ENCODE measurements at regions not wholly inside any gene's neighbourhood (a gene's known extent, or its start where the extent isn't known, plus 50 kb on each side); places are given as distances from the start of the nearest gene placed in this dataset.

DNA sequence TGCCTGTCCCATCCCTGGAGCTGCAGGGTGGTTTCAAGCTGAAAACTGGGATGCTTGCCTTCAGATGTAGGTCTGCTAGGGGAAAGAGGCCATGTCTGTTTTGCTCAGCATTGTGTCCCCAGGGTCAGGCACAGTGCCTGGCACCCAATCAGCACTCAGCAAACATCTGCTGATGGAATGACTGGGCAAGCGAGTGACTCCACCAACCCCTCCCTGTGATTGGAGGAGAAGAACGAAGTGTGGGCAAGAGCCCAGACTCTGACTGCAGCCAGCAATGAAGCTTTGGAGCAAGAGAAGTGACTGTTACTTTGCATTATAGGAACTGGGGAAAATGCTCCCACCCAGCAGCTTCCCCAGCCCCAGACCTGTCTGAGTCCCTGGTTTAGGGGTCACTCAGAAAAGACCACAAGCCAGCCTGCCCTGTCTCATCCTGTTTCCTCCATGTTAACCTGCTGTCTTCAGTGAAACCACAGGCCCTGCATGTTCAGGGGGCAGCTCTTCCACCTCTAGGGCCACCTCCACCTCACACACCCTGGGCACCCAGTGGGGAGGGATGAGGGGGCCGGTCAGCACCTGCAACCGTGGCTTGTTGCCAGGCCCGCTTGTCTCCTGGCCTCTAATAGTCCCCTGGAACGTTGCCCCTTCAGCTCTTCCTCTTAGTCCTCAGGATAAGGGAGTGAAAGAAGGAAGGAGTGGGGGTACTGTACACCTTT, 147.4 kb downstream of the TRIM29 start:
- TF ChIP-seq, protein P1, sequence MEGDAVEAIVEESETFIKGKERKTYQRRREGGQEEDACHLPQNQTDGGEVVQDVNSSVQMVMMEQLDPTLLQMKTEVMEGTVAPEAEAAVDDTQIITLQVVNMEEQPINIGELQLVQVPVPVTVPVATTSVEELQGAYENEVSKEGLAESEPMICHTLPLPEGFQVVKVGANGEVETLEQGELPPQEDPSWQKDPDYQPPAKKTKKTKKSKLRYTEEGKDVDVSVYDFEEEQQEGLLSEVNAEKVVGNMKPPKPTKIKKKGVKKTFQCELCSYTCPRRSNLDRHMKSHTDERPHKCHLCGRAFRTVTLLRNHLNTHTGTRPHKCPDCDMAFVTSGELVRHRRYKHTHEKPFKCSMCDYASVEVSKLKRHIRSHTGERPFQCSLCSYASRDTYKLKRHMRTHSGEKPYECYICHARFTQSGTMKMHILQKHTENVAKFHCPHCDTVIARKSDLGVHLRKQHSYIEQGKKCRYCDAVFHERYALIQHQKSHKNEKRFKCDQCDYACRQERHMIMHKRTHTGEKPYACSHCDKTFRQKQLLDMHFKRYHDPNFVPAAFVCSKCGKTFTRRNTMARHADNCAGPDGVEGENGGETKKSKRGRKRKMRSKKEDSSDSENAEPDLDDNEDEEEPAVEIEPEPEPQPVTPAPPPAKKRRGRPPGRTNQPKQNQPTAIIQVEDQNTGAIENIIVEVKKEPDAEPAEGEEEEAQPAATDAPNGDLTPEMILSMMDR (CRISPR knock-in tag; IDR thresholded peaks at IDR 0.05): no peak
- TF ChIP-seq, protein P2, sequence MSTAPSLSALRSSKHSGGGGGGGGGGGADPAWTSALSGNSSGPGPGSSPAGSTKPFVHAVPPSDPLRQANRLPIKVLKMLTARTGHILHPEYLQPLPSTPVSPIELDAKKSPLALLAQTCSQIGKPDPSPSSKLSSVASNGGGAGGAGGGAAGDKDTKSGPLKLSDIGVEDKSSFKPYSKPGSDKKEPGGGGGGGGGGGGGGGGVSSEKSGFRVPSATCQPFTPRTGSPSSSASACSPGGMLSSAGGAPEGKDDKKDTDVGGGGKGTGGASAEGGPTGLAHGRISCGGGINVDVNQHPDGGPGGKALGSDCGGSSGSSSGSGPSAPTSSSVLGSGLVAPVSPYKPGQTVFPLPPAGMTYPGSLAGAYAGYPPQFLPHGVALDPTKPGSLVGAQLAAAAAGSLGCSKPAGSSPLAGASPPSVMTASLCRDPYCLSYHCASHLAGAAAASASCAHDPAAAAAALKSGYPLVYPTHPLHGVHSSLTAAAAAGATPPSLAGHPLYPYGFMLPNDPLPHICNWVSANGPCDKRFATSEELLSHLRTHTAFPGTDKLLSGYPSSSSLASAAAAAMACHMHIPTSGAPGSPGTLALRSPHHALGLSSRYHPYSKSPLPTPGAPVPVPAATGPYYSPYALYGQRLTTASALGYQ (CRISPR knock-in tag; IDR thresholded peaks at IDR 0.05): no peak
- no peak for TF ChIP-seq EZH2 (conservative IDR thresholded peaks at IDR 0.05; ENCODE audit: low read depth, low read length)
- TF ChIP-seq, protein P3, sequence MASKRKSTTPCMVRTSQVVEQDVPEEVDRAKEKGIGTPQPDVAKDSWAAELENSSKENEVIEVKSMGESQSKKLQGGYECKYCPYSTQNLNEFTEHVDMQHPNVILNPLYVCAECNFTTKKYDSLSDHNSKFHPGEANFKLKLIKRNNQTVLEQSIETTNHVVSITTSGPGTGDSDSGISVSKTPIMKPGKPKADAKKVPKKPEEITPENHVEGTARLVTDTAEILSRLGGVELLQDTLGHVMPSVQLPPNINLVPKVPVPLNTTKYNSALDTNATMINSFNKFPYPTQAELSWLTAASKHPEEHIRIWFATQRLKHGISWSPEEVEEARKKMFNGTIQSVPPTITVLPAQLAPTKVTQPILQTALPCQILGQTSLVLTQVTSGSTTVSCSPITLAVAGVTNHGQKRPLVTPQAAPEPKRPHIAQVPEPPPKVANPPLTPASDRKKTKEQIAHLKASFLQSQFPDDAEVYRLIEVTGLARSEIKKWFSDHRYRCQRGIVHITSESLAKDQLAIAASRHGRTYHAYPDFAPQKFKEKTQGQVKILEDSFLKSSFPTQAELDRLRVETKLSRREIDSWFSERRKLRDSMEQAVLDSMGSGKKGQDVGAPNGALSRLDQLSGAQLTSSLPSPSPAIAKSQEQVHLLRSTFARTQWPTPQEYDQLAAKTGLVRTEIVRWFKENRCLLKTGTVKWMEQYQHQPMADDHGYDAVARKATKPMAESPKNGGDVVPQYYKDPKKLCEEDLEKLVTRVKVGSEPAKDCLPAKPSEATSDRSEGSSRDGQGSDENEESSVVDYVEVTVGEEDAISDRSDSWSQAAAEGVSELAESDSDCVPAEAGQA (IDR thresholded peaks at IDR 0.05; ENCODE audit: low read depth): no peak
- TF ChIP-seq, protein P3 (CRISPR knock-in tag; IDR thresholded peaks at IDR 0.05; ENCODE audit: borderline replicate concordance): no peak
- TF ChIP-seq ZNF263 (CRISPR knock-in tag; IDR thresholded peaks at IDR 0.05): no peak
- TF ChIP-seq, protein P4, sequence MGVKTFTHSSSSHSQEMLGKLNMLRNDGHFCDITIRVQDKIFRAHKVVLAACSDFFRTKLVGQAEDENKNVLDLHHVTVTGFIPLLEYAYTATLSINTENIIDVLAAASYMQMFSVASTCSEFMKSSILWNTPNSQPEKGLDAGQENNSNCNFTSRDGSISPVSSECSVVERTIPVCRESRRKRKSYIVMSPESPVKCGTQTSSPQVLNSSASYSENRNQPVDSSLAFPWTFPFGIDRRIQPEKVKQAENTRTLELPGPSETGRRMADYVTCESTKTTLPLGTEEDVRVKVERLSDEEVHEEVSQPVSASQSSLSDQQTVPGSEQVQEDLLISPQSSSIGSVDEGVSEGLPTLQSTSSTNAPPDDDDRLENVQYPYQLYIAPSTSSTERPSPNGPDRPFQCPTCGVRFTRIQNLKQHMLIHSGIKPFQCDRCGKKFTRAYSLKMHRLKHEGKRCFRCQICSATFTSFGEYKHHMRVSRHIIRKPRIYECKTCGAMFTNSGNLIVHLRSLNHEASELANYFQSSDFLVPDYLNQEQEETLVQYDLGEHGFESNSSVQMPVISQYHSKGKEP (CRISPR knock-in tag; IDR thresholded peaks at IDR 0.05): no peak
- no peak for TF ChIP-seq CBX2 (IDR thresholded peaks at IDR 0.05; ENCODE audit: low read depth, low read length)
- TF ChIP-seq CBX2 (CRISPR knock-in tag; IDR thresholded peaks at IDR 0.05; ENCODE audit: low read depth): no peak
- TF ChIP-seq MBD4 (IDR thresholded peaks at IDR 0.05; ENCODE audit: borderline replicate concordance, low read length): no peak
- TF ChIP-seq POLR2AphosphoS5 (IDR thresholded peaks at IDR 0.05; ENCODE audit: low read depth, low read length): no peak
- no peak for TF ChIP-seq NFIC (IDR thresholded peaks at IDR 0.05; ENCODE audit: low read length)
- TF ChIP-seq HDAC2 (CRISPR knock-in tag; IDR thresholded peaks at IDR 0.05): no peak
- TF ChIP-seq NR3C1 (CRISPR knock-in tag; IDR thresholded peaks at IDR 0.05): no peak
- TF ChIP-seq ZNF747 (CRISPR knock-in tag; IDR thresholded peaks at IDR 0.05; ENCODE audit: borderline replicate concordance): no peak

Measured in HepG2 (cell line).